GM18873 (cell line): ENCODE measurements at regions not wholly inside any gene's neighbourhood (a gene's known extent, or its start where the extent isn't known, plus 50 kb on each side); places are given as distances from the start of the nearest gene placed in this dataset.

ENCODE experiments used
- ATAC-seq: cut with Tn5 transposase; IDR thresholded peaks from one replicate; pipeline ENCODE4 v1.9.1; 2021; ENCODE audit warnings: mild to moderate bottlenecking, moderate library complexity, moderate number of reproducible peaks; ENCODE audit not compliant: unreplicated experiment, low FRiP score

- no peak for ATAC-seq
These were observed 110.3 kb upstream of the BACH2 start for GRCh38 chr6:90406957-90407356.

GRCh38 chr6:90406142-90406794 is 109.6 kb upstream of the BACH2 start:
- no peak for ATAC-seq

- no peak for ATAC-seq
These were observed 107.1 kb upstream of the BACH2 start for GRCh38 chr6:90403489-90404381.

- no peak for ATAC-seq
These were observed 106.2 kb upstream of the BACH2 start for GRCh38 chr6:90402831-90403192.

GRCh38 chr6:90401933-90402830 is 105.5 kb upstream of the BACH2 start:
- ATAC-seq, result no peak

GRCh38 chr6:90399970-90400369 is 103.3 kb upstream of the BACH2 start:
- ATAC-seq, result no peak

- ATAC-seq, result no peak
These were observed 101.5 kb upstream of the BACH2 start for GRCh38 chr6:90397929-90398674.

- no peak for ATAC-seq
These were observed 100.4 kb upstream of the BACH2 start for GRCh38 chr6:90397047-90397446.

GRCh38 chr6:90393232-90393884 is 96.7 kb upstream of the BACH2 start:
- ATAC-seq, result peak; percentile 61

- no peak for ATAC-seq
These were observed 93.7 kb upstream of the BACH2 start for GRCh38 chr6:90390379-90390778.

- no peak for ATAC-seq
These were observed 91.8 kb upstream of the BACH2 start for GRCh38 chr6:90388395-90388794.

GRCh38 chr6:90387826-90388225 is 91.2 kb upstream of the BACH2 start:
- no peak for ATAC-seq

GRCh38 chr6:90387383-90387775 is 90.7 kb upstream of the BACH2 start:
- no peak for ATAC-seq

GRCh38 chr6:90386399-90387382 is 90.0 kb upstream of the BACH2 start:
- no peak for ATAC-seq

GRCh38 chr6:90385759-90386313 is 89.2 kb upstream of the BACH2 start:
- ATAC-seq, result no peak

- no peak for ATAC-seq
These were observed 88.1 kb upstream of the BACH2 start for GRCh38 chr6:90384720-90385119.

- no peak for ATAC-seq
These were observed 86.7 kb upstream of the BACH2 start for GRCh38 chr6:90383196-90383822.

GRCh38 chr6:90382760-90383159 is 86.1 kb upstream of the BACH2 start:
- ATAC-seq, result no peak
